Islet of Langerhans (tissue), 1 donor: ENCODE measurements at regions not wholly inside any gene's neighbourhood (a gene's known extent, or its start where the extent isn't known, plus 50 kb on each side); places are given as distances from the start of the nearest gene placed in this dataset.
"Not testable (repeated sequence)": the region's sequence is repeated elsewhere in the genome, so short reads cannot be mapped to it uniquely, and the experiment has no call there.

Source experiments
- FAIRE-seq: peaks from one replicate; lab custom pipeline; 2011; peaks lifted over from hg19 to GRCh38; lab: Jason Lieb, UNC

DNA sequence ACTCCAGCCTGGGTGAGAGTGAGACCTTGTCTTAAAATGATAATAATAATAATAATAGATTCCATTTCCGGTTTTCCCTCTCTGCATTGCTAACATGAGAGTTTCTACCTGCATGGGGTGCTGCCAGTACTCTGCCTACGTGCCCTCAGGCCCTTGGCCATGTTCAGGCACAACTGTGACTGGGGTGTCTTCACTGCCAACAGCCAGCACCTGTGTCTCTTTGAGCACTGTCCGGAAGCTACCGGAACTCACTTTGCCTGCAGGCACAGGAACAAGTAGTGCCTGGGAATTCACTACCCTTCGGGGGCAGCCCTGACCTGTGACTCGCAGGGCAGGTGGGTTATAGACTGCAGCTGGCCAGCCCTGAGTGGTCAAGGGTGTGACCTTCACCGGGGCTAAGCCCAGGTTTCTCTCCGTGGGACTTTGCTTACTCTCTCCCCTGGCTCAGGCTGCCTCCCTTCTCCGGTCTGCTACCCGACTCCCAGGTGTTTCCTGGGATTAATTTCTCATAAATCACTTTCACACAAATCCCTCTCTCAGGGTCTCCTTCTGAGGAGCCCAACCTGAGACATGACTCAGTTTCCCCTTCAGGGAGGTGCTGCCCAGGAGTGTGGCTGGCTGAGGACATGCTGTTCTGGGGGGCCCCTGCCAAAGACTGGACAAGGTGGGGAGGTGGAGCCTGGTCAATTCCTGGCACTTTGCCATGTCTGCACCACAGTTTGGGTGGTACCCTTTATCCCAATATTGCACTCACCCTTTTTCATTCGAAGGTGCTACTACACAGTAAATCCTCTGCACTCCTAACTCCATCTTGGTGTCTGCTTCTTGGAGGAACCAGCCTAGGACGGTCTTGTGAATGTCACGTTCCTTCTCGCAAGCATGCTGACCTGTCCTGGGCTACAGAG, 79.5 kb upstream of the RALGAPA2 start:
- no peak for FAIRE-seq

DNA sequence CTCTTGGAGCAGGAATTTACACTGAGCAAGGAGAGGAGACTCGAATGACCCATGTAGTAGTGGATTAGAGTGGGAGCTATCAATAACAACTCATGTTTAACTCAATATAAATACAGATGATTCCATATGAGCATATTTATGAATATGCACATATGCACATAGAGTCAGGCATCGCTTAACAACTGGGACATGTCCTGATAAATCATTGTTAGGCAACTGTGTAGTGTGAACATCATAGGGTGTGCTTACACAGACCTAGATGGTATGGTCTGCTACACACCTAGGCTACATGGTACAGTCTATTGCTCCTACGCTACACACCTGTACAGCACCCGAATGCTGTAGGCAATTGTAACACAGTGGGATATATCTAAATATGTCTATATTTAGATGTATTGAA, 75.9 kb upstream of the RALGAPA2 start:
- no peak for FAIRE-seq

DNA sequence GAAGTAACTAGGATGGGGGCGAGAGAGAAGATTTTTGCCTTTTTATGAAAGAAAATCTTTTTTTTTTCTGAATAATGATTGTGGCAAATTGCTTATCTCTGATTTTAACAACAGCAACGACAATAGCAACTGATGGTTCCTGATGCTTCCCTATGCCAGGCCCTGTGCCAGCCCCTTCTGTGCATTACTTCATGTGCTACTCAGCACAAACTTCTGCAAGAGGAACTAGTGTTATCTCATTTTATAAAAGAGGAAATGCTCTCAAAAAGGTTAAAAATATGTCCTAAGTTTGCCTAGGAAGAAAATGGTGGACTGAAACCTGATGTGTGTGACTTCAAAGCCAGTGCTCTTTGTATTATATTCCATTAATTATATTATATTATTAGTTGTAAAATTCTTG, 74.0 kb upstream of the RALGAPA2 start:
- FAIRE-seq = no peak

DNA sequence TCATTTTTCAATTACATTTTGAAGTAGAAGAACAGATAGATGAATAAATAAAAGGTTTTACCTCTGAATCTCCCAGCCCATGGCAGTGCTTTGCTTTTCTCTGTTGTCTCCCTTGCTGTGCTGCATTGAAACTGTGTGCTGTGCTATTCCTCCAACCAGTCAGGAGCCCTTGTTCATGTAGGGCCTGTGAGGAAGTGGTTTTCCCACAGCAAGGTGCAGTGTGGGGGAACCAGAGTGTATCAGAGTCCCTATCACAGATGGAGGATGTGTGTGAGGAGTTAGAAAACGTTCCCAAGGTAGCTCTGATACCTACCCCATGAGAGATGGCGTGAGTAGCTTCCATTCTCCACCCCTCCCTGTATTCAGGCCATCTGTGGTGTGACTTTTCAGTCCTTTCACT, 72.8 kb upstream of the RALGAPA2 start:
- no peak for FAIRE-seq

DNA sequence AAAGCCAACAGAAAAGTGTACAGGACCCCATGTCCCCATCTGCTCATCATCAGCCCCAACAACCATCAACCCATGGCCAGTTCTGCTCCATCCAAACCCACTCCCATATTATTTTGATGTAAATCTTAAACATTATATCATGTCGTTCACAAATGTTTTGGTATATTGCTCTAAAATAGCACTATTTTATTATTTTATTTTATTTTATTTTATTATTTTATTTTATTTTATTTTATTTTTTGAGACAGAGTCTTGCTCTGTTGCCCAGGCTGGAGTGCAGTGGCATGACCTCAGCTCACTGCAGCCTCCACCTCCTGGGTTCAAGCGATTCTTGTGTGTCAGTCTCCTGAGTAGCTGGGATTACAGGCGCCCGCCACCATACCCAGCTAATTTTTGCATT, 72.0 kb upstream of the RALGAPA2 start:
- FAIRE-seq = not testable (repeated sequence)

DNA sequence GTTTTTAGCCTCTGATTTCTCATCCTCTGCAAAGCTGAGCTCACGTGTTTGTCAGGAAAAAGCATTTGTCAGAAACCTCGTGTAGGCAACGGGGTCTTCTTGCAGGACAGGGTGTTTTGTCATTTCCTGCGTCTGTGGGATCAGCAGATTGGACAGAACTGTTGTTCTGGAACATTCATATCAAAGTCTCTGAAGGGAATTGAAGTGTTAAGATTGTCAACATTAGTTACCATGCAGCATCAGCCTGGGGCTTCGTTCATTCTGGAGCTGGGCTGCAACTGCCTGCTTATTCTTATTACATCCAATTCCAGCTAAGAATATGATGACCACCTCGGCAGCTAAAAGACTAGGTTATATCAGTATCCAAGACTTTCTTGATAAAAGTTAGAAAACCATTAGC, 71.0 kb upstream of the RALGAPA2 start:
- no peak for FAIRE-seq

DNA sequence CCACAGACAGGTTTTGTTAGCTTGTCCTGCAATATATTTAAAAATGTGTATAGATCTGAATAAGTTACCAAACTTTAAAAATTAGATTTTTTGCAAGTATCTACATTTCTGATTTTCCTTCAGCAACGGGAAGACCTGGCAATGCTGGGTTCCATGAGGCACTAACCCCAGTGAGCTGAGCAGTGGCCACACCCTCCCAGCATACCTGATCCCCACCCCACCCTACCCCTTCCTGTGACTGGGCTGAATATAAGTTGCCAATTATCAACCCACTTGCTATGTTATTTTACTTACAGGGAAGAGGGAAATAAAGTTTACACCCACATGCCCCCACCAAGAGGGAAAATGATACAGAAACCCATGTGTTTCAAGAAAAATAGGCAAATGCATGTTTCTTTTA, 70.3 kb upstream of the RALGAPA2 start:
- no peak for FAIRE-seq

DNA sequence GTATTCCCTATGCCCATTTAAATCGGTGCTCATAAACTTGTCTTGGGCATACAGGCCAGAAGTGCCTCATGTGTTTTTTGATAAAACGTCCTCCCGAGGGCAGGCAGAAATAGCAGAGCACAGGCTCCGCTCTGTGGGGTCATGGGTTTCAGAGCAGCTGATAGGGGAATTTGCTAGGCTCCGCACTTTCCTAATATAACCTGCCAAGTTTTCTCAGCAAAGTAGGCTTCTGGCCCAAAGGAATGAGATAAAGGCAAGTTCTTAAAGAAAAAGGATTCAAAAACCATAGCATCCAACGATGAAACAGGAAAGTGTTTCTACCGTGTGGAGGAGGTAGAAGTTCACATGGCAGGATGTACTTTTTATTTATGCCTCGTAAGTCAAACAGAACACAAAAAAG, 69.8 kb upstream of the RALGAPA2 start:
- no peak for FAIRE-seq

DNA sequence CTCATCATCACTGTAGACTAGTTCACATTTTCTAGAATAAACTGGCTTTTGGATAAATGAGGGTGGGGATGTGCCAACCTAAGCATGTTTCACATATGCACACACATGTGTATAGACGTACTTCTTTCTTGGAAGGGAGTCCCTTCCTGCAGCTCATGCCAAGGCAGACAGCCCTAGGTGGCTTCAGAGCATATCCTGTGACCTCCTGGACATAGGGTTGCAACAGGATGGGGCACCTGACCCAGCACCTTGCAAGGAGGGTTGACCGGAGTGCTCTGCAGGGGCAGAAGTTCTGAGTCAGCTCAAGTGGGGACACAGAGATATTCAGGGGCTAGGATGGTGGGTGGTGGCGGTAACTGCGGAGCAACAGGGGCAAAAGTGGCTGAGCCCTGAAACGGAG, 68.6 kb upstream of the RALGAPA2 start:
- FAIRE-seq = no peak

DNA sequence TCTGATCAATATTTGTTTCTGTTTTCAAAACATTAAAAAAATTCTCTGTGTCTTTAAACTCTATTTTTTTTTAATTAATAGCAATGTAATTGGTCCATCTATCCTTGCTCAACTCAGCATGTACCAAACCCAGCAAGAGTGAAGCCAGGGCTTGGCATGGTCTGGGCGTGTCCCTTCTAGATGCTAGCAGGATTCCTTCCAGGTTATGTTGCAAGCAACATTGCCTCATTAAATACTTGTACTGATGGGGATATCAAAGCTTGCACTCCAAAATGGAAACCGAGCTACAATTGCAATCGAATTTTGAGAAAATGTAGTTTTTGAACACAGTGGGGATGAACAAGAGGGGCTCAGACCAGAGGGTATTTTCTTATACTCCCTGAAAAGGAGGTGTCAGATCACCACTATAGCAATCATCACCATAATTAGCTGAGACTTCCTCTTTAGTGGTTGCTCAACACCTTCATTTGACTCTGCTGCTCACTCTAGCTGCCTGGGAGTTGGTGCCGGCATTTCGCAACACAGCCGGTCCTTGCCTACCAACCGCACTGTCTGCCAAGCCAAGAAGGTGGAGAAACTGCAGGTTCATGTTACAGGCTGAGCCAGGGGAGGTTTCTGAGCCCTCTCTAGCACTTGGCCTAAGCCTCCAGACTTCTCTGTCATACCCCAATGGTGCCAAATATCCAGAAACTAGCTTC, 67.8 kb upstream of the RALGAPA2 start:
- FAIRE-seq = no peak

DNA sequence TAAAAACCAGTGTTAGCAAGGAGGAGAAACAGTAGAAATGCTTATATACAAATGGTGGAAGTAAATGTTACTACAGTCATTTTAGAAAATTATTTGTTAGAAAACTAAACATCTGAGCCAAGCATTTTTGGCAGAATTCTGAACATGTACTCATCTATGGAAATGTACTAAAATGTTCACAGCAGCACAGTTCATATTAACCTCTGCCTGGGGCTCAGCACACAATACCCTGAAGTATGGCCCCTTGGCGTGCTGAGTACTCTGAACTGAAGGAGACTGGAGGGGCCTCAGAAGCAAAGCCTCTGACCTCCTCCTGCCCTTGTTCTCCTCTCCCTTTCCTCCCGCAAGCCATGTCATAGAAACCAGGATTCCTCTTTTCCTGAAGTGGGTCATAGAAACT, 66.2 kb upstream of the RALGAPA2 start:
- no peak for FAIRE-seq

DNA sequence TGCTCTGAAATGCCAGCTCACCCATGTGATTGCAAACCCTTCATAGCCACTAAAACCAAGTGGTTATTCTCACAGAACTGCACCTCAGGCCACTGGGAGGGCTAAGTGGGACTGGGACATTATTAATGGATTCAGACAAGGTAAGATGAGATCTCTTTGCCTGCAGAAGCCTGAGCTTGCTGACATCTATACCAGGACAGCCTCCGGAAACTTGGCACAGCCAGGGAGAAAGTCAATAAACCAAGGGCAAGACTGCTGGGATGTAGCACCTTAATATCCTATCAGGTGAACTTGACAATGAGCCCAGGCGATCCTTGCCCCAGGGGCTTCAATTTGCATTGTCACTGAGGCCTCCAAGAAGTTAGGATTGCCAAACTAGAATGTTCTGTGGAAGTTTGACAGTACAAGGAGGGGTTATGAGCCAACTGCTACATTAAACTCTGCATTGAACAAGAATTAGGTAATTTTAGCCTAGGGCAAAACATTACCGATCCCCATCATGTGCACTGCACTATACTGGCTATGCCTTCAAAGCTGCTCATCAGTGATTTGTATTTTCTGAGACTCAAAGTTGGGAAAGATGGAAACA, 60.1 kb upstream of the RALGAPA2 start:
- no peak for FAIRE-seq

DNA sequence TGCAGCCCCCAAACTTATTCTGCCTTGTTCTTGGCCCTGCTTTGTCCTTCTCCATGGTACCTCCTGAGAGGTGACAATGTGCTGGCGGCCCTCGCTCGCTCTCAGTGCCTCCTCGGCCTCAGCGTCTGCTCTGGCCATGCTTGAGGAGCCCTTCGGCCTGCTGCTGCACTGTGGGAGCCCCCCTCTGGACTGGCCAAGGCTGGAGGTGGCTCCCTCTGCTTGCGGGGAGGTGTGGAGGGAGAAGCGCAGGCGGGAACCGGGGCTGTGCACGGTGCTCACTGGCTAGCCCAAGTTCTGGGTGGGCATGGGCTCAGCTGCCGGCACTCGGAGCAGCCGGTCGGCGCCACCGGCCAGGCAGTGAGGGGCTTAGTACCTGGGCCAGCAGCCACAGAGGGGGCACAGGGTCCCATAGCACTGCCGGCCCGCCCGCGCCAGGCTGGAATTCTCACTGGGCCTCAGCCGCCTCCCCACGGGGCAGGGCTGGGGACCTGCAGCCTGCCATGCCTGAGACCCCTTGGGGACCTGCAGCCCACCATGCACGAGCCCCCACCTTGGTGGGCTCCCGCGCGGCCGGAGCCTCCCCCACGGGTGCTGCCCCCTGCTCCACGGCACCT, 55.9 kb upstream of the RALGAPA2 start:
- FAIRE-seq = no peak

DNA sequence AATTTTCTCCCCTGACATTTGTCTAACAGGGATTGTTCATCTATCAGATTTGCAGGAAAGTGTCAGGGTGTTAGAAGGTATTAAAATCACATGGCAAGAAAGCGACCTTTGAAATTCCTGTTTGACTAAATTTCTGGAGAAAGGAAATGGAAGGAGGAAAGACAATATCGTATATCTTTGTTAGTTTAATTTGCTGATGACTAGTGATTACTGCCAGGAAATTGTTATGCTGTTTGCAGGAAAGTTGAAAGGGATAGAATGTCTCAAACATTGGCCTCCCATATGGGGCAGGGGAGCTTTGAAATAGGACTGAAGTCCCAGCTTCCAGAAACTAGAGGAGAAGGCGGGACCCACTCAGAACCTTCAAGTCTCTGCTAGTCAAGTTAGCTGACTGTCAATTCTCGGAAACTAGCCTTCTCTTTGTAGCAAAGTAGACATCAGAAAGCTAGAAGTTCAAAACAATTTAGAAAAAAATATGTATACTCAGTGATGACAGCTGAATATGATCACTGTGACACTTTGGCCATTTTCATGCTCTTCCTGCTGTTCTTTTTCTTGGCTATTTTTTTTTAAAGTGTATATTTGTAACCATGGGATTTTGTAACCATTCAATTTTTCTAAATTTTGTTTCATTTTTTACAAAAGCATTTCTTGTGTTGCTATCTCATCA, 53.4 kb upstream of the RALGAPA2 start:
- no peak for FAIRE-seq

DNA sequence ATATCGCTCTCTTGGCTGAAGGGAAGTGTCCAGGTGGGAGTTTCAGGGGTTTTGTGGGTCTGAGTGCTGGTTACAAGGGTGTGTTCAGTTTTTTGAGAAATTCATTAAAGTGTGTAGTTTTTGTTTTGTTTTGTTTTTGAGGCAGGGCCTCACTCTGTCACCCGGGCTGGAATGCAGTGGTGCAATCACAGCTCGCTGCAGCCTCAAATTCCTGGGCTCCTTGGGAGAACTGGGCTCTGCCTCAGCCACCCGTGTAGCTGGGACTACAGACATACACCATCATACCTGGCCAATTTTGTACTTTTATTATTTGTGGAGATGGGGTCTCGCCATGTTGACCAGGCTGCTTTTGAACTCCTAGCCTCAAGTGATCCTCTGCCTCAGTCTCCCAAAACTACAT, 51.2 kb upstream of the RALGAPA2 start:
- no peak for FAIRE-seq
